Lung (tissue), 11 donors: ENCODE measurements at regions not wholly inside any gene's neighbourhood (a gene's known extent, or its start where the extent isn't known, plus 50 kb on each side); places are given as distances from the start of the nearest gene placed in this dataset.

Experiments
- ATAC-seq: fragments of 200-7000 bp; cut with Tn5 transposase; one replicate; pipeline ENCODE4 v1.9.1; 2020; ENCODE audit warnings: moderate number of reproducible peaks; ENCODE audit not compliant: insufficient read depth, low FRiP score
- DNase-seq, 3 donors: peaks; one replicate each; pipeline ENCODE4 v3.0.0-alpha.2; 2013 to 2017
- H3K27ac ChIP-seq, 2 donors: one replicate each; pipeline ENCODE4 v1.5.1; 2013; ENCODE audit warnings: mild to moderate bottlenecking in 2 of 2, moderate library complexity in 2 of 2, control low read depth in 1 of 2, inconsistent platforms in 1 of 2, low read depth in 1 of 2, low read length in 1 of 2
- H3K27me3 ChIP-seq, 3 donors: one replicate each; pipeline ENCODE4 v1.5.1; 2013; ENCODE audit warnings: low read length in 2 of 3; ENCODE audit not compliant: control insufficient read depth in 3 of 3, insufficient read depth in 3 of 3
- H3K36me3 ChIP-seq, 4 donors: one replicate each; pipeline ENCODE4 v1.5.1; 2013; ENCODE audit warnings: low read length in 4 of 4, mild to moderate bottlenecking in 1 of 4, moderate library complexity in 1 of 4; ENCODE audit not compliant: control insufficient read depth in 4 of 4, insufficient read depth in 4 of 4
- H3K4me1 ChIP-seq, 5 donors: one replicate each; pipeline ENCODE4 v1.5.1; 2013; ENCODE audit warnings: low read length in 5 of 5, mild to moderate bottlenecking in 2 of 5, moderate library complexity in 1 of 5; ENCODE audit not compliant: control insufficient read depth in 5 of 5, insufficient read depth in 5 of 5
- H3K4me3 ChIP-seq: one replicate; pipeline ENCODE4 v1.5.1; 2013; ENCODE audit warnings: mild to moderate bottlenecking, control low read depth, moderate library complexity
- H3K9ac ChIP-seq, 2 donors: one replicate each; pipeline ENCODE4 v1.5.1; 2013; ENCODE audit warnings: low read length in 2 of 2, control low read depth in 1 of 2; ENCODE audit not compliant: insufficient read depth in 1 of 2
- H3K9me3 ChIP-seq, 4 donors: one replicate each; pipeline ENCODE4 v1.5.1; 2013; ENCODE audit warnings: low read length in 3 of 4, mild to moderate bottlenecking in 1 of 4, moderate library complexity in 1 of 4; ENCODE audit not compliant: control insufficient read depth in 4 of 4, insufficient read depth in 3 of 4
- WGBS, 2 donors: extraction: QIAGEN DNeasy Blood & Tissue Kit; methylation state at CpG; one replicate each; pipeline ENCODE4 v1.1.7; 2013; 5-methylcytosine and 5-hydroxymethylcytosine counted together
- TF ChIP-seq, protein P1 (sequence below): IDR thresholded peaks from 2 replicates; pipeline ENCODE4 v1.5.1; 2012; ENCODE audit warnings: mild to moderate bottlenecking; ENCODE audit errors: control extremely low read depth, extremely low read depth
- donor health status: control.
- donor health status: control.
- donor health status: Bipolar disorder and iron deficiency.
- donor health status: healthy.
- donor health status: DM: yes; HTN: yes; CAD: no.

DNA sequence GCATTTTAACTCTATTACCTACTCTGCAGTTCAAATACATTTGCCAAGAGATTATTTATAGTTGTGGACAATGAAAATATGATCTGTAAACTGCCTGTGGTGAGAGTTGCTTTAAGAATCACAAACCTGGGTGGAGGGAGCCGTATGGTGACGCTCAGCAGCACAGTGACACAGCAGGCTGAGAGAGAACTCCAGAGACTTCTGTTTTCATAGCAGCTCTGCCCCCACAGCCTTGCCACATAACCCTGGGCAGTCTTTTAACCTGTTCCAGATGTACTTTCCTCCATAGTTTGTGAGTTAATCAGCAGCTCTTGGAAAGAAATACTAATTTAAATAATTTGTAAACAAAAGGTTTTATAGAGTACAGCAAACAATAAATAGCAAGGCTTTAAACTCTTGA lies 450.5 kb downstream of the ELAVL2 start:
- Histone ChIP-seq H3K4me1 (no peaks in the 10 kb centered on the region), H3K27me3 (no peaks in the 10 kb centered on the region), H3K9me3 (no peaks in the 10 kb centered on the region), H3K9ac (no peak overlapping the region), H3K36me3 (no peaks in the 10 kb centered on the region), H3K27ac (no peak overlapping the region), H3K4me3 (no peak overlapping the region)
- 71 to 95% methylated on average over 2 of the region's 2 CpGs for whole genome bisulfite sequencing, 2 donors
- DNase-seq: no peak
- ATAC-seq: no peak
- TF ChIP-seq, protein P1, sequence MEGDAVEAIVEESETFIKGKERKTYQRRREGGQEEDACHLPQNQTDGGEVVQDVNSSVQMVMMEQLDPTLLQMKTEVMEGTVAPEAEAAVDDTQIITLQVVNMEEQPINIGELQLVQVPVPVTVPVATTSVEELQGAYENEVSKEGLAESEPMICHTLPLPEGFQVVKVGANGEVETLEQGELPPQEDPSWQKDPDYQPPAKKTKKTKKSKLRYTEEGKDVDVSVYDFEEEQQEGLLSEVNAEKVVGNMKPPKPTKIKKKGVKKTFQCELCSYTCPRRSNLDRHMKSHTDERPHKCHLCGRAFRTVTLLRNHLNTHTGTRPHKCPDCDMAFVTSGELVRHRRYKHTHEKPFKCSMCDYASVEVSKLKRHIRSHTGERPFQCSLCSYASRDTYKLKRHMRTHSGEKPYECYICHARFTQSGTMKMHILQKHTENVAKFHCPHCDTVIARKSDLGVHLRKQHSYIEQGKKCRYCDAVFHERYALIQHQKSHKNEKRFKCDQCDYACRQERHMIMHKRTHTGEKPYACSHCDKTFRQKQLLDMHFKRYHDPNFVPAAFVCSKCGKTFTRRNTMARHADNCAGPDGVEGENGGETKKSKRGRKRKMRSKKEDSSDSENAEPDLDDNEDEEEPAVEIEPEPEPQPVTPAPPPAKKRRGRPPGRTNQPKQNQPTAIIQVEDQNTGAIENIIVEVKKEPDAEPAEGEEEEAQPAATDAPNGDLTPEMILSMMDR: no peak

DNA sequence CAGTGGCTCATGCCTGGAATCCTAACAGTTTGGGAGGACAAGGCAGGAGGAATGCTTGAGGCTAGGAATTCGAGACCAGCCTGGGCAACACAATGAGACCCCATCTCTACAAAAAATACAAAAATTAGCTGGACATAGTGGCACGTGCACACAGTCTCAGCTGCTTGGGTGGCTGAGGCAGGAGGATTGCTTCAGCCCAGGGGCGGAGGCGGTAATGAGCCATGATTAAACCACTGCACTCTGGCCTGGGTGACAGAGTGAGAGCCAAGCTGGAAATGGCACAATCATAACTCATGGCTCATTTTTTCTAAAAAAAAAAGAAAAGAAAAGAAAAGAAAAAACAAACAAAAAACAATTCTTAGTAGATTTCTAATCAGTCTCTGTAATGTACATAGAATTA lies 446.2 kb downstream of the ELAVL2 start:
- H3K36me3 ChIP-seq: no peaks in the 10 kb centered on the region
- ATAC-seq (no peak), DNase-seq (no peak)
- TF ChIP-seq, protein P1: no peak
- H3K9ac ChIP-seq: no peak overlapping the region
- no peaks in the 10 kb centered on the region for H3K4me1 ChIP-seq
- 68 to 82% methylated on average over 4 of the region's 4 CpGs for WGBS, 2 donors
- H3K27ac ChIP-seq: no peak overlapping the region
- no peak overlapping the region for H3K4me3 ChIP-seq
- no peaks in the 10 kb centered on the region for H3K27me3 ChIP-seq
- peaks cover 0 to 2% (median 0%) of the 10 kb centered on the region in 4 donors for H3K9me3 ChIP-seq

DNA sequence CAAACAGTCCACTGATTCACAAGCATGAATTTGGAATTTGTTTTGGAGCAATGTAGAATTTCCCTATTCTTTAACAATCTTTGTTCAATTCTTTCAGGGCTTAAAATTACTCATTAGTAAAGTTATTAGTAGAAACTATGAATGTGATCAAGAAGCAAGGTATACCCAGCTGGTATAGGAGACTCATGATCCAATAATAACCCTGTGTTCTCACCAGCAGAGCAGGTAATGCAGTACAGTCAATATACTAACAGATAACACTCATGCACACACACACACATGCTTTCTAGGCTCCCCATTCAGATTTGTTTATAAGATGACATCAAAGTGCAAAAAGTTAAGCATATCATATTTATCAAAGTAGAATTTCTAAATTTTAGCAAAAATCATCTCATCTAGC lies 445.2 kb downstream of the ELAVL2 start:
- Histone ChIP-seq H3K36me3 (no peaks in the 10 kb centered on the region), H3K4me1 (no peaks in the 10 kb centered on the region), H3K4me3 (no peak overlapping the region), H3K27ac (no peak overlapping the region), H3K9ac (no peak overlapping the region), H3K27me3 (no peaks in the 10 kb centered on the region), H3K9me3 (peaks cover 0 to 2% (median 0%) of the 10 kb centered on the region in 4 donors)
- TF ChIP-seq, protein P1: no peak
- ATAC-seq: no peak
- DNase-seq: no peak

DNA sequence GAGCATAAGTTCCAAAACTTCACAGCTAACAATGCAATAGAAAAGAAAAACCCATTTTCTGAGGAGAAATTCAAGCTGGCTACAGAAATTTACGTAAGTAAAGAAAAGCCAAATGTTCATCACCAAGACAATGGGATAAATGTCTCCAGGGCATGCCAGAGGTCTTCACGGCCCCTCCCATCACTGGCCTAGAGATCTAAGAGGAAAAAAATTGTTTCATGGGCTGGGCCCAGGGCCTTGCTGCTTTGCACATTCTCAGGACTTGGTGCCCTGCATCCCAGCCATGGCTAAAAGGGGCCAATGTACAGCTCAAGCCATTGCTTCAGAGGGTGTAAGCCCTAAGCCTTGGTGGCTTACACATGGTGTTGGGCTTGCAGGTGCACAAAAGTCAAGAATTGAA lies 443.6 kb downstream of the ELAVL2 start:
- 82 to 90% methylated on average over 2 of the region's 2 CpGs for WGBS, 2 donors
- no peaks in the 10 kb centered on the region for H3K4me1 ChIP-seq
- peaks cover 0 to 2% (median 0%) of the 10 kb centered on the region in 4 donors for H3K9me3 ChIP-seq
- no peak for ATAC-seq
- TF ChIP-seq, protein P1: no peak
- H3K9ac ChIP-seq: no peak overlapping the region
- no peaks in the 10 kb centered on the region for H3K36me3 ChIP-seq
- no peak overlapping the region for H3K27ac ChIP-seq
- H3K4me3 ChIP-seq: no peak overlapping the region
- no peak for DNase-seq
- no peaks in the 10 kb centered on the region for H3K27me3 ChIP-seq
